HG03565 (cell line): ENCODE measurements at regions not wholly inside any gene's neighbourhood (a gene's known extent, or its start where the extent isn't known, plus 50 kb on each side); places are given as distances from the start of the nearest gene placed in this dataset.
"Not testable (repeated sequence)": the region's sequence is repeated elsewhere in the genome, so short reads cannot be mapped to it uniquely, and the experiment has no call there.

ENCODE experiments used
- ATAC-seq: cut with Tn5 transposase; IDR thresholded peaks from one replicate; pipeline ENCODE4 v1.9.1; 2021; ENCODE audit warnings: mild to moderate bottlenecking, moderate library complexity; ENCODE audit not compliant: unreplicated experiment

- not testable (repeated sequence) for ATAC-seq
Measured at GRCh38 chr11:67878666-67879065, 125.2 kb downstream of the UNC93B1 start.

DNA sequence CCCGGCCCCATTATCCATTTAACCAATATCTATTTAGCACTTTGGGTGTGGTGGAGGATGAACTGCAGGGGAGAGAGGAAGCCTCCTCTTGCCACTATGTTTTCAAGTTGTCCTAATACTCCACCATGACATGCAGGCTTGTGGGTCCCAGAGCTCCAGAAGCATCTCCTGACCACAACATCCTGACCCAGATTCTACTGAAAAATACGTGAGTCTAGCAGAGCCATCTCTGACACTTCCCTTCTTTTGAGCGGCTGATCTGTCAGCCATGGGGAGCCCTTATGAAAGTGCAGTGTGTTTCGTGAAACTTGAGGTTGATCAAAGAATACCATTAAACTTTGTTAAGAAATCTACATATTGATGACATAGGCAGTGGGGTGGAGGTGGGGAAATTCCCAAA is 126.6 kb downstream of the UNC93B1 start:
- ATAC-seq: not testable (repeated sequence)

DNA sequence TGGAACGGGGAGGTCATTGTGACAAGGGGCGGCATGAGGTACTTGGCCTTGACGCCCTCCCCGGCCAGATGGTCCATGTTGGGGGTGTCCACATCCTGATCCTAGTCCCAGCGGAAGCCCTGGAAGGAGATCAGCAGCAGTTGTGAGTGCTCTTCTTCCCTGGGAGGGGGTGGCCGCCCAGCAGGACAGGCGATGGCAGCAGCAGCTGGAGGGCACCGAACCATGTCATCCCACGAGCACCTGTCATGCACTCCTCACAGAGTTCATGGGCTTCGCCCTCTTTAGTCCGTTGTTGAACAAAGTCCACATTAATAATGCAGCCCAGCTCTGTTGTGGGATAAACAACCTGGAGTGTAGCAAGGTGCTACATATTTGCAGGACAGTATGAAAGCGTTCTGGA is 130.7 kb downstream of the UNC93B1 start:
- not testable (repeated sequence) for ATAC-seq

GRCh38 chr11:67871168-67871567 is 132.7 kb downstream of the UNC93B1 start:
- ATAC-seq: not testable (repeated sequence)

GRCh38 chr11:67862896-67863295 is 141.0 kb downstream of the UNC93B1 start:
- not testable (repeated sequence) for ATAC-seq

GRCh38 chr11:67859513-67860161 is 144.3 kb downstream of the UNC93B1 start:
- not testable (repeated sequence) for ATAC-seq

GRCh38 chr11:67850747-67851146 is 153.2 kb downstream of the UNC93B1 start:
- not testable (repeated sequence) for ATAC-seq

GRCh38 chr11:67849766-67850165 is 154.1 kb downstream of the UNC93B1 start:
- ATAC-seq: not testable (repeated sequence)

GRCh38 chr11:67847896-67848875 is 155.7 kb downstream of the UNC93B1 start:
- ATAC-seq: not testable (repeated sequence)

GRCh38 chr11:67846303-67846702 is 157.6 kb downstream of the UNC93B1 start:
- ATAC-seq: not testable (repeated sequence)

DNA sequence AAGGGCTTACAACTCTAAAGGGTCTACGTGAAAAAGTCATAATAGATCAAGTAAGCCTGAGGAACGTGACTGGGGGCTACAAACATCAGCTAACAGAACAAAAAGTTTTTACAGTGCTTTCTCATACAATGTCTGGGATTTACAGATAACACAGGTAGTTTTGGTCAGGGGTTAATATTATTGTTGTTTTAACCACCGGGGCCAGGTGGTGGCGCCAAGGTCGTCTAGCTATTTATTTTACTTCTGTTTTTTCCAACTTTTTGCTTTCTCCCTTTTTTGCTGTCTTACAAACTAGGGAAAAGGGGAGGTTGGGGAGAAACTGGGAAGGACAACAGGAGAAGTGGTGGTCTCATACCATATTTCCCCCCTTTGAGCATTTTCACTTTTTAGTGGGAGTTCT is 158.6 kb downstream of the UNC93B1 start:
- ATAC-seq: not testable (repeated sequence)

DNA sequence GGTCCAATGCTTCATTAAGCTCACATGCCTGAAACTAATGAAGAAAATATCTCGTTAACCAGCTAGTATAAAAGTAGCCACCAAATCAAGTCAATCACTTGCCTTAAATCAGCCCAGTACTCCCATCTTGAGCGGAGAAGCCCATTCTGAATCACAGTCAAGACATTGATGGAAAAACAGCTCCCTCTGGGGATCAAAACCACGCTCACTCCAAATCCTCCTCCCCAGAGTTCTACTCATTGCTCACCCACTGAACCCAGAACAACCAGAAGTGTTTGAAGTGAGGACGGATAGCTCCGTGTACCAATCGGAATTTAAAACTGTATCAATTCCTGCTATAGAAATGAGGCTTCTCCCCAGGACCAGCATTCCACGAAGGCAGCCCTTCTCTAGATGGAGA is 163.3 kb downstream of the UNC93B1 start:
- ATAC-seq: not testable (repeated sequence)

- ATAC-seq: not testable (repeated sequence)
Measured at GRCh38 chr11:67830152-67830551, 155.7 kb upstream of the ALDH3B2 start.

DNA sequence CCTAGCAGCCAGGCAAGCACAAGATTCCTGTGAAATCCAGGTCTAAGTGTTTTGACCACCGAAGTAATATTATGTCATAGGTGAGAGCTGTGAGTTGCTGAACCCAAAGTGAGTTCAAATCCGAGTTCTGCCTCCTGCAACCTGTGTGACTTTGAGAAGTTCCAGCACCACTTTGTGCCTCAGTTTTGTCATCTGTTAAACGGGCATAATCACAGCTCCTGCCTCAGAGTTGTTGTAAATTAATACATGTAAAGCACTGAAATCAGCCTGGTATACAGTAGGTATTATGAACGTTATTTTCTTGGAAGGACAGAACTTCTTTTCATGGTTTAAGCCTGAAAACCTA is 152.5 kb upstream of the ALDH3B2 start:
- not testable (repeated sequence) for ATAC-seq

DNA sequence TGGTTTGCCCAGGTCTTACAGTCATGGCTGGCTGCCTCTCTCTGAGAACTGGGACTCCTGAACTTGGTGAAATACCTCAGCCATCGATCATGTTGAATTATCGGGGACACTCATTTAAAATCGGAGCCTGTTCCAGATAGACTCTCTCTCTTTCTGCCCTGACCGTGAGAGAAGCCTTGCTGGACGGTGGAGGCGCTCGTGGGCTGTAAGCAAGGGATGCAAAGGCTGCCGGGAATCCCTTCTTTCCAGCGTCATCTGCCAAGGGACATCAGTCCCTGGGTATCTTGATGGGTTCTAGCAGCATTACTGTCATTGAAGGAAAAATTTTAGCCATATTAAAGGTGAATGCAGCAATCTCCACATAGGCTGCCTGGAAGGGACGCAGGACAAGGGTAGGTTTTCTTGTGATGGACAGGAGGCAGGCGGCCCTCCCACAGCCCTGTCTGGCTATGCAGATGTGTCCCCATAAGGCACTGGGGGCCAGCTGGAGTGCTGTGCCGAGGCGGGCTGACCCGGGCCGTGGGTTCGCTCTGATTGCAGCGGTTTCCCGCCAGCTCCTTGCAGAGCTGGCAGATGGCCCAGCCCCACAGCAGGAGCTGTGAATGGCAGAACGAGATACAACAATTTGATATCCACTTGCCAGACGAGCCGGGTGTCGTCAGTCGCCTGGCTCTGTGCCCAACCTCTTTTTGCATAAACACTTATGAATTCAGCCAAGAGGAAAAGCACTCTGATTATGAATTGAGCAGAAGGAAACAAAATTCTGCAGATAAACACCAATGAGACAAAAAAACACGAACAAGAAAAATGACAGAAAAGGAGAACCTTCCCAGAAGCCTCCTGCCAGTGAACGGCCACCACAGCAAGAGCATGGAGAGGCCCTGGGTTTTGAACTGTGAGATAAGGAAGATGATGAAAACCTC is 151.9 kb upstream of the ALDH3B2 start:
- not testable (repeated sequence) for ATAC-seq

DNA sequence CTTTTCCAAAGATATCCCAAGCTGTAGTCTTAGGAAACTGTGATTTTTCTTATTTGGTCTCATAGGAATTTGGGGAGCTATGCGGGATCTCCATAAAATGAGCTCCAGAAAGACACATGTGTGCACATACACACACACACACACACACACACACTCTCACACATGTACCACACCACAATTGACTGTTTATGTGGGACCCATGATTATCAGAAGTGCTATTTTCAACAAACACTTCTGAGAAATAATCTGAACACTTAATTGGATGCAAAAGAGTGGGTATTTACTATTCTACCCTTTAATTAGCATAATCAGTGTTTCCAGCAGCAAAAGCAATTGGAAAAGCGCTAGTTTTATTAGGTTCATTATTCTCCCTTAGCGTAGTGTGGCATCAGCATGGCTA is 150.4 kb upstream of the ALDH3B2 start:
- ATAC-seq: not testable (repeated sequence)

- ATAC-seq: no peak
Measured at GRCh38 chr11:67820081-67820480, 145.7 kb upstream of the ALDH3B2 start.

DNA sequence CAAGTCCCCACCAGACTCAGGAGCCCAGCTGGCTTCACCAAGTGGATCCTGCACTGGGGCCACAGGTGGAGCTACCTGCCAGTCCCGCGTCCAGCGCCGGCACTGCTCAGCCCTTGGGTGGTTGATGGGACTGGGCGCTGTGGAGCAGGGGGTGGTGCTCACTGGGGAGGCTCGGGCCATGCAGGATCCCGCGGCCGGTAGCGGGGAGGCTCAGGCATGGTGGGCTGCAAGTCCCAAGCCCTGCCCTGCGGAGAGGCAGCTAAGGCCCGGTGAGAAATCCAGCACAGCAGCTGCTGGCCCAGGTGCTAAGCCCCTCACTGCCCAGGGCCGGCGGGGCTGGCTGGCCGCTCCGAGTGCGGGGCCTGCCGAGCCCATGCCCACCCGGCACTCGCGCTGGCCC is 143.1 kb upstream of the ALDH3B2 start:
- ATAC-seq: not testable (repeated sequence)

- not testable (repeated sequence) for ATAC-seq
Measured at GRCh38 chr11:67809301-67809700, 134.9 kb upstream of the ALDH3B2 start.

- ATAC-seq: not testable (repeated sequence)
Measured at GRCh38 chr11:67807896-67808295, 133.5 kb upstream of the ALDH3B2 start.
